NCI-H2227 treated with DMSO at 0.1 percent for 48 hours (cell line): ENCODE measurements at regions not wholly inside any gene's neighbourhood (a gene's known extent, or its start where the extent isn't known, plus 50 kb on each side); places are given as distances from the start of the nearest gene placed in this dataset.

Experiments
- DNase-seq: peaks from one replicate; lab custom pipeline; 2025; lab: John Stamatoyannopoulos, UW

DNA sequence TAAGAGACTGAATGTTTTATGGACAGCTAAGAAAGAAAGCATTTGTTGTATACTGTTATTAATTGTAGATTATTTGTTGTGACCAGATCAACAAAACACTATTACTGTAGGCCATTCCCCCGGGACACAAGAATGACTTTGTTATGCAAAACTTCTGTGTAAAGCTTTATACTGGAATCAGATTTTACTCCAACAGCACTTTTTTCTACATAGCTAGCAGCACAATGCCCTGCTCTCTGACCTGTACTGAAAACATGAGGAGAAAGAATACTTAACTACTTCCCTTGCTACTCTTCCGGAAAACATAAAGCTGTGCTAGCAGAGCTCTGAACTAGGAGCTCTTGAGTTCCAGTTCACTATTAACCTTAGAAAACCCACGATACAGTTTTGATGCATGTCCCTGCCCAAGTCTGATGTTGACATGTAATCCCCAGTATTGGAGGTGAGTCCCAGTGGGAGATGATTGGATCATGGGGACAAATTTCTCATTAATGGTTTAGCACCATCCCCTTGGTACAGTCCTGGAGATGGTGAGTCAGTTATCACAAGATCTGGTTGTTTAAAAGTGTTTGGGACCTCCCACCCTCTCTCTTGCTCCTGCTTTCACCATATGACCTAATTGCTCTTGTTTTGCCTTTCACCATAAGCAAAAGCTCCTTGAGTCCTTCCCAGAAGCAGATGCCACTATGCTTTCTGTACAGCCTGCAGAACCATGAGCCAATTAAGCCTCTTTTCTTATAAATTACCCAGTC is 601.1 kb upstream of the PIK3C3 start:
- no peak for DNase-seq

GRCh38 chr18:41351430-41351829 is 603.6 kb upstream of the PIK3C3 start:
- DNase-seq = no peak

- DNase-seq = no peak
These were observed 608.0 kb upstream of the PIK3C3 start for GRCh38 chr18:41347057-41347456.

- DNase-seq = no peak
These were observed 611.2 kb upstream of the PIK3C3 start for GRCh38 chr18:41343808-41344207.

- DNase-seq = no peak
These were observed 616.7 kb upstream of the PIK3C3 start for GRCh38 chr18:41338341-41338740.

- no peak for DNase-seq
These were observed 623.4 kb upstream of the PIK3C3 start for GRCh38 chr18:41331661-41332060.

DNA sequence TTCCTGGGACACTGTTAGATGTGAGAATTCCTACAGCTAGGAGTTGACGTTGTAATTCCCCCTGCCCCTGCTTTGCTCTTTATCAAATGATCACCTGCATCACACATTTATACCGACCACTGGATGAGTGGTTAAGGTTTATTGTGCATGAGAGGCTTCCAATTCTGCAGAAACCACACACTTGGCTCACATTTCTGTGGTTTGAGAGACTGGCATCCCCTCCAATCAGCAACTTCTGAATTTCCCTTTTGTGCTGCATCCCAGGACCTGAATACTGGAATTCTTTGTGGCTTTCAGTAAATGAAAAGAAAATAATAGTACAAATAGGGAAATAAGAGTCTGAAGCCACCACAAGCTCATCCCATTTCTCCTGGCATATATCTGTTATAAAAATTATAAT is 628.7 kb upstream of the PIK3C3 start:
- DNase-seq = no peak

DNA sequence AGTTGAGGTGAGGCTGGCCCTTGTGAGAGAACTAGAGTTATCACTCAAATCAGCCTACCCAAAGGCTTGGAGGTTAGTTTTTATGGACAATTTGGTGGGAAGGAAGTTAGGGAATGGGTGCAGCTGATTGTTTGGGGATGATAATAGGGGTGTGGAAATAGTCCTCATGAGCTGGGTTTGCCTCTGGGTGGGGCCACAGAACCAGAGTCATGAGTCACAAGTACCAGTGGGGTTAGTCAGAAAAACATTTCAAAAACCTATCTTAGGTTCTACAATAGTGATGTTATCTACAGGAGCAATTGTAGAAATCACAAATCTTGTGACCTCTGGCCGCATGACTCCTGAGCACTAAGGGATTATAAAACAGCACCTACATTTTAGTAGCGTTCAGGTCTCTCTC is 630.1 kb upstream of the PIK3C3 start:
- no peak for DNase-seq

- no peak for DNase-seq
These were observed 630.8 kb upstream of the PIK3C3 start for GRCh38 chr18:41324020-41324791.

DNA sequence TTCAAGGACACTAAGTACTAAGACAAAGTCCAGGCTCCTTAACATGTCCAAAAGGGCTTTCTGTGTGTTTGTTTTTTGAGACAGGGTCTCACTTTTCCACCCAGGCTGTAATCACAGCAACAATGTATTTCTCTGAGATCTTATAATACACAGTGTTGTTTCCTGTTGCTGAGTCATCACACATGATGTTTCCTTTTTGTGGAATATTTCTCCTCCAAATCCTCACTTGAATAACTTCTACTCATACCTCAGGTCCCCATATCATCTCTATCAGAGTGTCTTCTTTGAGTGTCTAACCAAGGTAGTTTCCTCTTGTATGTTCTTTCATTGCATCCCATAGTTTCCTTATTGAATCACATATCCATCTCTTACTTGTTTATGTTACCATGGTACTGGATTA is 632.0 kb upstream of the PIK3C3 start:
- DNase-seq = no peak

DNA sequence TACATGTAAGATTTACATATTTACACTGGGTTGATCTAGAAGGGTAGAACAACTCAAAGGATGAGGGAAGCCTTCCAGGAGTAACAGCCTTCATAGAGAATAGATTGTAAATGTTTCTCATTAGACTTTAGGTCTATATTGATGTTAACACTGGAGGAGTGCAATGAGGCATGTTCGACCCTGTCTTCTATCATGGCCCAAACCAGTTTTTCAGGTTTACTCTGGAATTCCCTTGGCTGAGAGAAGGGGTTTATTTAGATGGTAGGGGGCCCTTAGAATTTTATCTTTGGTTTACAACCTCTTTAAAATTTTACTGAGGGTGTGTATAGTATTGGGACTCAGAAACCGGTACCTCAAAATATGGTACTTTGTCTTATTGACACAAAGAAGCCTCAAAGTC is 634.9 kb upstream of the PIK3C3 start:
- DNase-seq = no peak

DNA sequence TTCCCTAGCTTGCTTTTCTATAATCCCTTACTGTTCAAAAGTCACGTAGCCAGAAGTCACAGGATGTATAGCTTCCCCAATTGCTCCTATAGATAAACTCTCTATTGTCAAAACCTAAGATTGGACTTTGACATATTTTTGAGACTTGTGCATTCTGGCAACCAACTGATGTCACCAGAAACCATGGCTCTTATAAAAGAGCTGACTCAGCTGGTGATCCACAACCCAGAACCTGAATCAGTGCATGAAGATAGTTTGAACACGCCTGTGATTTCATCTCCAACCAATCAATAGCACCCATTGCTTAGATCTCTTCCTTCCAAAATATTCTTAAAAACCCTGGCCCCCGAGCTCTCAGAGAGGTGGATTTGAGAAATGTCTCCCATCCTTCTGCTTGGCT is 639.9 kb upstream of the PIK3C3 start:
- DNase-seq = no peak

DNA sequence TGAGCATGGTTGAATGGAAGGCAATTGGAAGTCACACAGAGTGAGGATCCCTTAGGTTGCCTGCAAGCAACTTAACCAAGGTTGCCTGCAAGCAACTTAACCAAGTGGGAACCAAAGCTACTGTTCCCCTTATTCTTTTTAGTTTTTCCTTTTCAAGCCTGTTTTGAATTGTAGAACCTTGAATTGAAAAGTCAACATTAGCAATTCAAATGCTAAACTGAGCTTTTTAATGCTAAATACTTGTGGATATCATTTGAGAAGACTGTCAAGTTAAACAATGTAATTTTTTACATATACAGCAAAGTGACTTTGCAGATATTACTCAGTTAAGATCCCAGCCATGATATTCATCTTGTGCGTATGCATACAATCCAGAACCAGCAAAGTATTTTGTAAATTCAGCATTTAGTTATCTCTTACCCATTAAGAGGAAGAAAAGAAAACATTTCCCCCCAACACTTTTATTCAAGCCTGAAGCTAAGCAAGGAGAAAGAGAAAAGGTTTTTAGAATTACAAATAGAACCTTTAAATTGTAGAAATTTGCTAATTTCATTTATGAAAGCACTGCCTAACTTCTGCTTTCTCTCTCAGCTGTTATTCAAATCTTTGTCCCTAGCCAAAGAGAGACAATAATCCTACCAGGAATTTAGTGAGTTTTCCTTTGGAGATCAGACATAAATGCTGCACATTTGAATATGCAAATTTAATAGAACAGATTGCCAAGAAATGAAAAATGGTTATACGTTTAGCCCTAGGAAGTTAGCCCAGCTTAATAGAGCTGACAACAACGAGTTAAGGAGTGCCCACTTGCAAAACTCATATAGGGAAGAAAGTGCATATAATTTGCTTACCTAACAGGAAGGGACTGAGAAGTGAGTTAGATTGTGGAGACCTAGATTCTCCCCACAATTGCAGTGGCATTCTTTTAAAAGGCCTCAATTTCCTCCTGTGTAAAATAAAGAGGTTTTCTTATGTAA is 643.2 kb upstream of the PIK3C3 start:
- no peak for DNase-seq

DNA sequence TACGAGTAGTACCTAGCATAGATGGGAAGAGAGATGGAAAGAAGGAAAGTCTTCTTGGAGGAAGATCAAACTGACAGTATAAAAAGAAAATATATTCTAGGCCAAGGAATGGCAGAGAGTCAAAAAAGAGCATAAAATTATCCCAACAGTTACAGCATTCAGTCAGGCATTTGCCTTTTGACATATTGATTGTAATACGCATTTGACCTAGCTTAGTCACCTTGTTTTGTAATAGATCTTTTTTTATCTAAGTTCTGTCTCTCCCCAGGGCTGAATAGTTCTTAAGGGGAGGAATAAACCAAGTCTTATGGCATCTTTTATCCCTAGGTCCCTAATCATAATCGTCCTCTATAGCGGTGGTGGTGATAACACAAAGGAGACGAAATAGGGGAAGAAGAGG is 657.3 kb upstream of the PIK3C3 start:
- DNase-seq = no peak

- DNase-seq = no peak
These were observed 685.7 kb upstream of the PIK3C3 start for GRCh38 chr18:41269294-41269693.

DNA sequence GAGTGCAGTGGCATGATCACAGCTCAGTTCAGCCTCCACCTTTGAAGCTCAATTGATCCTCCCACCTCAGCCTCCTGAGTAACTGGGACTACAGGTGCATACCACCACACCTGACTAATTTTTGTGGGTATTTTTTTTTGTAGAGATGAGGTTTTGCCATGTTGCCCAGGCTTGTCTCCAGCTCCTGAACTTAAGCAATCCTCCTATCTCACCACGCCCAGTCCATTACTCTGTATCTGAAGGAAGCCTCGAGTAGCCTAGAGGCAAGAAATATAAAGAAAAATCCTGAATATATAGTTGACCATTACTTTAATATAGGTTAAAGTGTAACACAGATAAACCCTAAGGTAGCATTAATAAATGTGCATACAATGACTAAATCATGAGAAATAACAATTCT is 686.8 kb upstream of the PIK3C3 start:
- no peak for DNase-seq

DNA sequence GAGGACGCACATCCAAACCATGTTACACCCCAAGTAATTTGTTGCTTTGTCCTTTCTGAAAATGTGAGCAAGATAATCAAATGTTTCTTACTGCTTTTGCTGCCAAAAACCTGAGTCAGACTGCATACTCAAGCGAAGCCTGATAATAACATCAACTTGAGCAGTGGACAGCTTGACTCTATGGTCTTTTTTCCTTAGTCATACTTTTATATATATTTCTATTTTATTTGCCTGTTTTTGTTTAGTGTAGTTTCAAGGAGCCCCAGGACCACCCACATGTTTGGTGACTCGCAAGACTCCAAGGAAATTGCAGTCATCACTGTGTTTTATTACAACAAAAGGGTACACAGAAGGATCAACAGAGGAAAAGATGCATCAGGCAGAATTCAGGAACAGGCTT is 688.4 kb upstream of the PIK3C3 start:
- no peak for DNase-seq

GRCh38 chr18:41266204-41266603 is 688.8 kb upstream of the PIK3C3 start:
- no peak for DNase-seq

DNA sequence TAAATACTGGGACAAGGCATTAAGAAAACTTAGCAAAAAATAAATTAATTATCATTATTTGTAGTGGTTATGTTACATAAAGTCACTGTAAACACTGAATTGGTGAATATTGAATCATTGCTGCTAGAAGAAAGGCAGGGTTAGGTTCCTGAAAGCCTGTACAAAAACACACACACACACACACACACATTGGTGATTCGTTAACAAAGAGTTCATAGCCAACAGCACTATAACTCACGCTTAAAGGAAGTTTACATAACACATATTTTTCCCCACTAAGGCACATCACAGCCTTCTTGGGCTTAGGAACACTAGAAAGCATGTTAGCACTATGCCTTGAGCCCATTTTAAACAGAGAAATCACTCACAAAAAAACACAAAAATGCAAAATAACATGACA is 690.0 kb upstream of the PIK3C3 start:
- DNase-seq = no peak

DNA sequence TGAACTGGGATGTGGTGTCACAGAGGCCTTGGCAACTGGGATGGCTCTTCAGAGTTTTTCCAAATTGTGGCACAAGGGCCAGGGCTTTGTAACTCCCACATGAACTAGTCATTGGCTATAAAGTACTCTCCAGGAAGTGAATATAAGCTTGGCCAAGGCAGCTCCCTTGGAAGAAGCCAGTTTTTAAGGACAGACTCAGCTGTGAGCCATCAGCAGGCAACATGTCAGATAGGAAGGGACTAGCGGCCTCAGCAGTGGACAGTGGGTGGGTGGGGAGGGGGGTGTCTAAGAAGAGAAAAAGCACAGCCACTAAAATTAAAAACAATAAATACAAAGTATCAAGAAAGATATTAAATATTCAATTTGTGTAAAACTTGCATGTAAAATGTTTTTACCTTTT is 691.1 kb upstream of the PIK3C3 start:
- DNase-seq = no peak

DNA sequence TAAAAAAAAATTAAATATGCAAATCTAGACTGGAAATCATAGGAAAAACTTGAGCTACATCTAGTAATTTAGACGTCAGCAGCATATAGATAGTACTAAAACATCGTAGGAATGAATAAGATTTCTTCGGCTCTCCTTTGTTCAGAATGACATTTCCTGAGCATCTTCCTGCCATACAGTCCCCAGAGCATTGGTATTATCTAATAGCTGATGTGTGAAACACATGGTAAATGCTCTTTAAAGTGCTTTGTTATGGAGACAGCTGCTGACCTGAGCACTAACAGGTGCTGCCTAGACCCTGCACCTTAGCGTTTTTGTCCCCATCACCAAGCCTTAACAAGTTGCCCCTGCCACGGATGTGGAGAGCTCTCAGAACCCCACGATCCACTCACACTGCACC is 692.3 kb upstream of the PIK3C3 start:
- no peak for DNase-seq

- DNase-seq = no peak
These were observed 710.4 kb upstream of the PIK3C3 start for GRCh38 chr18:41244591-41245037.
